ENCODE measurements at regions not wholly inside any gene's neighbourhood (a gene's known extent, or its start where the extent isn't known, plus 50 kb on each side); places are given as distances from the start of the nearest gene placed in this dataset.

DNA sequence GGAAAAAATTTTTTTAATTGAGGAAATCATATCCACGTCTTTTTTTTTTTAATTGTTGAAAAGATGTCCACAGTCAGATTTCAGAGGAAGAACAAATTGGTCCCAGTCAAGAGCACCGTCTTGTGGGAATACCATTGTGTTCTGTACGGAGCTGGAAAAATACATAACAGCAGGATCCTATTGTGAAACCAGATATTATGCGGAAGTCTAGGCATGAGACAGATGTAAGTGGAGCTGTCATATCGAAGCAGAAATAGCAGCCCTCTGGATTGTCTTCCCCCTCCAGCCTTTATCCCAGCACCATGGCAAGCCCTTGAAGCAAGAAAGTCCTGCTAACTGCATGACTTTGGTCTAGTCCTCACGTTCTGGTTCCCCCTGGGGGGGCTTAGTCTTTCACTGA lies 391.6 kb upstream of the ASIC2 start:
- TF ChIP-seq, protein P1, sequence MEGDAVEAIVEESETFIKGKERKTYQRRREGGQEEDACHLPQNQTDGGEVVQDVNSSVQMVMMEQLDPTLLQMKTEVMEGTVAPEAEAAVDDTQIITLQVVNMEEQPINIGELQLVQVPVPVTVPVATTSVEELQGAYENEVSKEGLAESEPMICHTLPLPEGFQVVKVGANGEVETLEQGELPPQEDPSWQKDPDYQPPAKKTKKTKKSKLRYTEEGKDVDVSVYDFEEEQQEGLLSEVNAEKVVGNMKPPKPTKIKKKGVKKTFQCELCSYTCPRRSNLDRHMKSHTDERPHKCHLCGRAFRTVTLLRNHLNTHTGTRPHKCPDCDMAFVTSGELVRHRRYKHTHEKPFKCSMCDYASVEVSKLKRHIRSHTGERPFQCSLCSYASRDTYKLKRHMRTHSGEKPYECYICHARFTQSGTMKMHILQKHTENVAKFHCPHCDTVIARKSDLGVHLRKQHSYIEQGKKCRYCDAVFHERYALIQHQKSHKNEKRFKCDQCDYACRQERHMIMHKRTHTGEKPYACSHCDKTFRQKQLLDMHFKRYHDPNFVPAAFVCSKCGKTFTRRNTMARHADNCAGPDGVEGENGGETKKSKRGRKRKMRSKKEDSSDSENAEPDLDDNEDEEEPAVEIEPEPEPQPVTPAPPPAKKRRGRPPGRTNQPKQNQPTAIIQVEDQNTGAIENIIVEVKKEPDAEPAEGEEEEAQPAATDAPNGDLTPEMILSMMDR (IDR thresholded peaks at IDR 0.05) = no peak
- TF ChIP-seq EZH2 (IDR thresholded peaks at IDR 0.05; ENCODE audit: borderline replicate concordance, insufficient read depth, low read depth, low read length, poor library complexity, severe bottlenecking) = no peak
